H1 (cell line): ENCODE measurements at regions not wholly inside any gene's neighbourhood (a gene's known extent, or its start where the extent isn't known, plus 50 kb on each side); places are given as distances from the start of the nearest gene placed in this dataset.

Experiments
- CHD7 ChIP-seq: fragments of 300-600 bp; sonication (generic); IDR thresholded peaks from 2 replicates; pipeline ENCODE4 v1.7.1; 2012; ENCODE audit warnings: low read length, moderate library complexity, mild to moderate bottlenecking, inconsistent platforms; ENCODE audit not compliant: insufficient replicate concordance
- CTCF ChIP-seq, 3 experiments: IDR thresholded peaks; 1 replicate in 2 of 3; 2 replicates in 1 of 3; pipeline versions ENCODE4 v1.5.1 to v1.6.1; 2011; ENCODE audit warnings: low read length in 3 of 3, mild to moderate bottlenecking in 3 of 3, inconsistent platforms in 2 of 3, low read depth in 1 of 3, moderate library complexity in 1 of 3; ENCODE audit not compliant: insufficient read depth in 1 of 3; ENCODE audit errors: control extremely low read depth in 1 of 3
- EP300 ChIP-seq, 2 experiments: IDR thresholded peaks; 1 replicate in 1 of 2; 2 replicates in 1 of 2; pipeline ENCODE4 v1.6.1; 2011 to 2012; ENCODE audit warnings: low read depth in 2 of 2, low read length in 2 of 2, mild to moderate bottlenecking in 2 of 2, borderline replicate concordance in 1 of 2, inconsistent platforms in 1 of 2, moderate library complexity in 1 of 2
- KDM1A ChIP-seq: fragments of 200-600, 300-600 bp; sonication (generic); IDR thresholded peaks from 2 replicates; pipeline ENCODE4 v1.7.1; 2016; ENCODE audit warnings: mild to moderate bottlenecking, low read length, borderline replicate concordance
- MAX ChIP-seq: IDR thresholded peaks from 2 replicates; pipeline ENCODE4 v1.6.1; 2012; ENCODE audit warnings: inconsistent platforms
- PHF8 ChIP-seq: fragments of 200-600 bp; sonication (generic); conservative IDR thresholded peaks from 2 replicates; pipeline ENCODE4 v1.7.1; 2012; ENCODE audit warnings: low read depth, mild to moderate bottlenecking, inconsistent platforms, low read length, moderate library complexity
- POLR2A ChIP-seq, 2 experiments: IDR thresholded peaks; 1 replicate in 1 of 2; 2 replicates in 1 of 2; pipeline ENCODE4 v1.6.1; 2011; ENCODE audit warnings: low read depth in 2 of 2, low read length in 2 of 2, mild to moderate bottlenecking in 2 of 2; ENCODE audit errors: control extremely low read depth in 1 of 2
- POLR2AphosphoS5 ChIP-seq: IDR thresholded peaks from 2 replicates; pipeline ENCODE4 v1.6.1; 2011; ENCODE audit warnings: low read depth, low read length
- YY1 ChIP-seq: IDR thresholded peaks from 2 replicates; pipeline ENCODE4 v1.6.1; 2011; ENCODE audit warnings: low read depth, mild to moderate bottlenecking, low read length
- TF ChIP-seq, protein P1 (sequence below): IDR thresholded peaks from 2 replicates; pipeline ENCODE4 v1.6.1; 2011; ENCODE audit warnings: low read length, improper control_type of control experiment
- TF ChIP-seq, protein P2 (sequence below): IDR thresholded peaks from 2 replicates; pipeline ENCODE4 v1.6.1; 2011; ENCODE audit warnings: low read depth, mild to moderate bottlenecking, low read length; ENCODE audit not compliant: insufficient read depth

DNA sequence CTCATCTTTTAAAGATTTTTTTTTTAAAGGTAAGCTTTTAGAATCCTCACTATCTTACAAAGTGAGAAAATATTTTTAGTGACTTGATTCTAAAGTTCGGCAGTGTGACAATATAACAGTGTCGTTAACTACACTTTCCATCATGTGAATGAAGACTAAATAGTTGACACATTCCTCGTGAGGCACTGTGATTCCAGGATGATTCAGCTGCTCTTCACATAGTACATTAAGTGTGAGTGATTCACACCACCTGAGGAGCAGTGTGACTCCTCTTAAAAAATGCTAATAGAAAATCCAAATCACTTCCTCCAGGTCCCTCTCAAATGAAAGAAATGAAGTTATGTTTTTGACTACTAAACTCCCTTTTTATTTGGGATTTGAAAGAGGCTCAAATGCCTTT, 589.5 kb downstream of the GABRG2 start:
- TF ChIP-seq, protein P1, sequence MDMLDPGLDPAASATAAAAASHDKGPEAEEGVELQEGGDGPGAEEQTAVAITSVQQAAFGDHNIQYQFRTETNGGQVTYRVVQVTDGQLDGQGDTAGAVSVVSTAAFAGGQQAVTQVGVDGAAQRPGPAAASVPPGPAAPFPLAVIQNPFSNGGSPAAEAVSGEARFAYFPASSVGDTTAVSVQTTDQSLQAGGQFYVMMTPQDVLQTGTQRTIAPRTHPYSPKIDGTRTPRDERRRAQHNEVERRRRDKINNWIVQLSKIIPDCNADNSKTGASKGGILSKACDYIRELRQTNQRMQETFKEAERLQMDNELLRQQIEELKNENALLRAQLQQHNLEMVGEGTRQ = no peak
- TF ChIP-seq CTCF (IDR thresholded peaks at IDR 0.05; ENCODE audit: control extremely low read depth in 1 of 3, insufficient read depth in 1 of 3, low read depth in 1 of 3, low read length in 3 of 3) = no peak
- TF ChIP-seq POLR2A (IDR thresholded peaks at IDR 0.05; ENCODE audit: control extremely low read depth in 1 of 2, low read depth in 2 of 2, low read length in 2 of 2) = no peak
- TF ChIP-seq, protein P2, sequence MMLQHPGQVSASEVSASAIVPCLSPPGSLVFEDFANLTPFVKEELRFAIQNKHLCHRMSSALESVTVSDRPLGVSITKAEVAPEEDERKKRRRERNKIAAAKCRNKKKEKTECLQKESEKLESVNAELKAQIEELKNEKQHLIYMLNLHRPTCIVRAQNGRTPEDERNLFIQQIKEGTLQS = no peak
- no peak for TF ChIP-seq CHD7
- no peak for TF ChIP-seq MAX
- no peak for TF ChIP-seq EP300 (IDR thresholded peaks at IDR 0.05; ENCODE audit: borderline replicate concordance in 1 of 2, low read depth in 2 of 2, low read length in 2 of 2)
- TF ChIP-seq KDM1A = no peak
- TF ChIP-seq POLR2AphosphoS5 = no peak
- TF ChIP-seq PHF8 = no peak
- no peak for TF ChIP-seq YY1
